A549 (cell line): ENCODE measurements at regions not wholly inside any gene's neighbourhood (a gene's known extent, or its start where the extent isn't known, plus 50 kb on each side); places are given as distances from the start of the nearest gene placed in this dataset.

Experiments
- CEBPB ChIP-seq, 2 experiments: fragments of >200 bp in 1 of 2; sonication (Bioruptor Twin) in 1 of 2; formaldehyde crosslinking in 1 of 2; IDR thresholded peaks; 2 replicates each; pipeline ENCODE4 v1.6.1; 2012 to 2016
- CHD2 ChIP-seq: fragments of 150-350 bp; IDR thresholded peaks from 2 replicates; pipeline ENCODE4 v1.6.1; 2014; ENCODE audit warnings: low read length; ENCODE audit not compliant: partially characterized antibody
- CTCF ChIP-seq: fragments of >200 bp; sonication (Bioruptor Twin); formaldehyde crosslinking; IDR thresholded peaks from 3 replicates; pipeline ENCODE4 v1.5.1; 2016
- EP300 ChIP-seq, 2 experiments: fragments of >200 bp; sonication (Bioruptor Twin); formaldehyde crosslinking; IDR thresholded peaks; 2 replicates in 1 of 2; 3 replicates in 1 of 2; pipeline ENCODE4 v1.6.1; 2016 to 2017
- MAFK ChIP-seq: fragments of 450-650 bp; IDR thresholded peaks from 2 replicates; pipeline ENCODE4 v1.6.1; 2014; ENCODE audit not compliant: partially characterized antibody
- POLR2A ChIP-seq: IDR thresholded peaks from 2 replicates; pipeline ENCODE4 v1.6.1; 2012; ENCODE audit warnings: mild to moderate bottlenecking, low read length
- SMC3 ChIP-seq: fragments of >200 bp; sonication (Bioruptor Twin); formaldehyde crosslinking; IDR thresholded peaks from 3 replicates; pipeline ENCODE4 v1.6.1; 2018; ENCODE audit warnings: inconsistent platforms
- TF ChIP-seq, protein P1 (sequence below): fragments of >200 bp; sonication (Bioruptor Twin); formaldehyde crosslinking; IDR thresholded peaks from 3 replicates; pipeline ENCODE4 v1.6.1; 2016

DNA sequence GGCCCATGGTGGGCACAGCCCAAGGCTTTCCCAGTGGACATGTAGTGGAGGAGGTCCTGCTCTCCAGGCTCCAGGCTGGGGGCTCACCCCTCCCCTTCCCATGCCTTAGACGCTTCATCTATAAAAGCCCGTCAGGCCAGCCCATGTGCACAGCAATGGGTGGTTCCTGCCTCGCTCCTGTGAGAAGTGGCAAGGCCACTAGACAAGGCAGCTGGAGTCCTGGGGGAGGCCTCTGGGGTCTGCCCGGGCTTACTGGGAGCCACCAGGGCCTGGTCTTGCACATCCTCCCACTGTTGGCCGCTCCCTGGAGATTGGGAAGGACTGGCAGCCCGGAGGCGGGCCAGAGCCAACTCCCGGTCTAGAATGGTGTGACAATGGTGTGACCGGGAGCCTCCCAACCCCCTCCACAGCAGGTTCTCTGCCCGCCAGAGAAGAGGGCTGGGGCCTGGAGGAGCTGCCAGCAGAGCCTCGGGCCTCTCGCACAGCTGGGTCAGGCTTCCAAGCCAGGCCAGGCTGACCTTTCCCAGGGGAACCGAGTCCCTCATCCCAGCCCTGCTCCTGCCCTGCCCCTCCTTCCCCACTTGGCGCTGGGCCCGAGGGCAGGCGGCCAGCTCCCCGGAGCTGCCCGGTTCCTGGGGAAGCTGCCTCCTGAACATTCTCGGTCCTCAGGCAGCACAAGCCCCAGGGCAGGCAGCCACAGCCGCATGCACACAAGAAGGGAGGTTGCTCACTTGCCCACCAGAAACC lies 97.9 kb downstream of the RFLNA start:
- TF ChIP-seq, protein P1, sequence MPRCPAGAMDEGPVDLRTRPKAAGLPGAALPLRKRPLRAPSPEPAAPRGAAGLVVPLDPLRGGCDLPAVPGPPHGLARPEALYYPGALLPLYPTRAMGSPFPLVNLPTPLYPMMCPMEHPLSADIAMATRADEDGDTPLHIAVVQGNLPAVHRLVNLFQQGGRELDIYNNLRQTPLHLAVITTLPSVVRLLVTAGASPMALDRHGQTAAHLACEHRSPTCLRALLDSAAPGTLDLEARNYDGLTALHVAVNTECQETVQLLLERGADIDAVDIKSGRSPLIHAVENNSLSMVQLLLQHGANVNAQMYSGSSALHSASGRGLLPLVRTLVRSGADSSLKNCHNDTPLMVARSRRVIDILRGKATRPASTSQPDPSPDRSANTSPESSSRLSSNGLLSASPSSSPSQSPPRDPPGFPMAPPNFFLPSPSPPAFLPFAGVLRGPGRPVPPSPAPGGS: no peak
- TF ChIP-seq CTCF (no peak; the same call in 2 of the 3 replicates), CEBPB (IDR thresholded peaks at IDR 0.05) (no peak), CHD2 (no peak), SMC3 (no peak; the same call in 1 of the 3 replicates), MAFK (no peak), EP300 (IDR thresholded peaks at IDR 0.05) (peak; percentile 14 to 42; a peak in 1 of 5 replicates), POLR2A (peak; percentile 10; the same call in 1 of the 2 replicates)
